ENCODE measurements at regions not wholly inside any gene's neighbourhood (a gene's known extent, or its start where the extent isn't known, plus 50 kb on each side); places are given as distances from the start of the nearest gene placed in this dataset.

GRCh38 chr10:29763396-29763795 lies 128.6 kb upstream of the SVIL start:
- Histone ChIP-seq H3K9ac (ENCODE audit: insufficient read depth in 1 of 2, low read depth in 2 of 2, low read length in 2 of 2) (no peak overlapping the region), H3K4me1 (replicated peaks in 1 of 2; ENCODE audit: control insufficient read depth in 2 of 2, insufficient read depth in 2 of 2, low read length in 2 of 2) (no peaks in the 10 kb centered on the region), H3K4me2 (ENCODE audit: insufficient read depth, low read length) (no peak overlapping the region), H2AFZ (ENCODE audit: low read depth, low read length) (no peak overlapping the region), H4K20me1 (replicated peaks; ENCODE audit: control insufficient read depth, insufficient read depth, low read length) (no peaks in the 10 kb centered on the region), H3K9me1 (ENCODE audit: control insufficient read depth, insufficient read depth, low read length) (no peaks in the 10 kb centered on the region), H3K79me2 (ENCODE audit: control insufficient read depth, insufficient read depth, low read length) (no peaks in the 10 kb centered on the region), H3K4me3 (no peak overlapping the region), H3K27me3 (ENCODE audit: control insufficient read depth in 2 of 2, insufficient read depth in 2 of 2, low read length in 2 of 2) (peaks cover 0 to 5% of the 10 kb centered on the region in 2 experiments; a peak in 1 of 5 replicates), H3K9me3 (replicated peaks; ENCODE audit: control insufficient read depth, insufficient read depth, low read depth, low read length) (no peaks in the 10 kb centered on the region), H3K36me3 (ENCODE audit: control insufficient read depth, insufficient read depth, low read length) (no peaks in the 10 kb centered on the region), H3K27ac (ENCODE audit: extremely low read depth, low read depth, low read length) (no peak overlapping the region)
- in situ Hi-C loops (cut with MboI), result no loop called here
- ChIA-PET POLR2A (no interaction called here), CTCF (ENCODE audit: low intra/inter-chr PET ratio) (no interaction called here)
- ATAC-seq (no peak), DNase-seq (ENCODE audit: extremely low read depth in 1 of 4, low spot score in 3 of 4) (no peak), FAIRE-seq (no peak)
- BruUV-seq (replicated peaks), result no TSS peak
- intact Hi-C loops (cut with micrococcal nuclease), result no loop called here
- TF ChIP-seq PHB2 (IDR thresholded peaks at IDR 0.05; ENCODE audit: low read depth) (no peak), HSF4 (CRISPR knock-in tag; IDR thresholded peaks at IDR 0.05; ENCODE audit: borderline replicate concordance) (no peak), POLR3G (IDR thresholded peaks at IDR 0.05; ENCODE audit: extremely low read depth, insufficient read length, insufficient replicate concordance) (no peak), NFE2 (IDR thresholded peaks at IDR 0.05; ENCODE audit: low read depth) (no peak), C11orf30 (IDR thresholded peaks at IDR 0.05; ENCODE audit: low read depth) (no peak), ILK (tag; IDR thresholded peaks at IDR 0.05; ENCODE audit: borderline replicate concordance, low read depth) (no peak), FOXK1 (CRISPR knock-in tag; IDR thresholded peaks at IDR 0.05; ENCODE audit: borderline replicate concordance) (no peak), NFRKB (IDR thresholded peaks at IDR 0.05; ENCODE audit: low read depth) (no peak), NCOR1 (IDR thresholded peaks at IDR 0.05) (no peak), HDAC8 (tag; IDR thresholded peaks at IDR 0.05) (no peak), GATAD2B (IDR thresholded peaks at IDR 0.05; ENCODE audit: borderline replicate concordance) (no peak), GABPB2 (CRISPR knock-in tag; conservative IDR thresholded peaks at IDR 0.05) (no peak), MCM3 (IDR thresholded peaks at IDR 0.05) (no peak), VEZF1 (CRISPR knock-in tag; IDR thresholded peaks at IDR 0.05) (no peak), E2F1 (CRISPR knock-in tag; IDR thresholded peaks at IDR 0.05) (no peak), MBD1 (CRISPR knock-in tag; IDR thresholded peaks at IDR 0.05) (no peak), SAFB2 (IDR thresholded peaks at IDR 0.05; ENCODE audit: borderline replicate concordance, low read depth, low read length, severe bottlenecking) (no peak), STAG1 (CRISPR knock-in tag; IDR thresholded peaks at IDR 0.05; ENCODE audit: borderline replicate concordance) (no peak)
- 0% methylated on average over 4 of the region's 4 CpGs for WGBS (ENCODE audit: insufficient coverage, low coverage, missing lambda C conversion rate)

All from K562 (cell line).